SK-N-SH treated with all-trans-retinoic acid at 6 μM for 48 hours (cell line): ENCODE measurements at regions not wholly inside any gene's neighbourhood (a gene's known extent, or its start where the extent isn't known, plus 50 kb on each side); places are given as distances from the start of the nearest gene placed in this dataset.

Source experiments
- ARNTL ChIP-seq: fragments of 450-650 bp; formaldehyde crosslinking; IDR thresholded peaks from 2 replicates; pipeline ENCODE4 v1.5.0; 2020; ENCODE audit warnings: low read depth, mild to moderate bottlenecking, moderate library complexity, borderline replicate concordance
- TCF4 ChIP-seq: fragments of 250-450 bp; sonication (Bioruptor Pico); IDR thresholded peaks from 2 replicates; pipeline ENCODE4 v1.8.0; 2021; ENCODE audit warnings: mild to moderate bottlenecking, moderate library complexity, borderline replicate concordance
- ZFP3 ChIP-seq: fragments of 250-450 bp; sonication (Bioruptor Pico); IDR thresholded peaks from 2 replicates; pipeline ENCODE4 v1.5.0; 2020; ENCODE audit warnings: mild to moderate bottlenecking, moderate library complexity
- ZNF565 ChIP-seq: fragments of 450-650 bp; formaldehyde crosslinking; conservative IDR thresholded peaks from 2 replicates; pipeline ENCODE4 v1.5.0; 2020; ENCODE audit warnings: low read depth, mild to moderate bottlenecking, moderate library complexity
- ZNF70 ChIP-seq: fragments of 450-650 bp; formaldehyde crosslinking; IDR thresholded peaks from 2 replicates; pipeline ENCODE4 v1.5.0; 2020; ENCODE audit warnings: mild to moderate bottlenecking, moderate library complexity
- TF ChIP-seq, protein P1 (sequence below): fragments of 250-450 bp; sonication (Bioruptor Pico); IDR thresholded peaks from 2 replicates; pipeline ENCODE4 v1.8.0; 2020; ENCODE audit warnings: mild to moderate bottlenecking, moderate library complexity, borderline replicate concordance
- TF ChIP-seq, protein P2 (sequence below): fragments of 250-450 bp; sonication (Bioruptor Pico); IDR thresholded peaks from 2 replicates; pipeline ENCODE4 v1.5.1; 2020; ENCODE audit warnings: low read depth, mild to moderate bottlenecking, moderate library complexity

DNA sequence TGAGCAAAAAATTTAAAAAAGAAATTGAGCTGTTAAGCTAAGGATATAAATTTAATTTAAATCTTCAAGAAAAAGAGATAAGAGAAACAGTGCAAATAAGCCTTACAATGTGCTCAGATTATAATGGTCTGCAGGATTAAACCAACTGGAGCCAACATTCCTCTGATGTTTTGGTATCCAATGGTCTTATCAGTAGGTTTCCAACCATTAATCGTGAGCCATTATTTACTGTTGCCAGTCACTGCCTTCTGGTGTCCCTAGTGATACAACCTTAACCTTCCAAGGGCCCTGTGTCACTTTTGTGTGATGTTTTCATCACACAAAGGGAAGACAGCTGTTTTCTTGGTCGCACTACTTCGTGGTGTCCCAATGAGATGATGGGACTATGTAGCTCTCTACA is 134.5 kb upstream of the CTAGE1 start:
- TF ChIP-seq ARNTL (CRISPR knock-in tag): no peak
- TF ChIP-seq, protein P1, sequence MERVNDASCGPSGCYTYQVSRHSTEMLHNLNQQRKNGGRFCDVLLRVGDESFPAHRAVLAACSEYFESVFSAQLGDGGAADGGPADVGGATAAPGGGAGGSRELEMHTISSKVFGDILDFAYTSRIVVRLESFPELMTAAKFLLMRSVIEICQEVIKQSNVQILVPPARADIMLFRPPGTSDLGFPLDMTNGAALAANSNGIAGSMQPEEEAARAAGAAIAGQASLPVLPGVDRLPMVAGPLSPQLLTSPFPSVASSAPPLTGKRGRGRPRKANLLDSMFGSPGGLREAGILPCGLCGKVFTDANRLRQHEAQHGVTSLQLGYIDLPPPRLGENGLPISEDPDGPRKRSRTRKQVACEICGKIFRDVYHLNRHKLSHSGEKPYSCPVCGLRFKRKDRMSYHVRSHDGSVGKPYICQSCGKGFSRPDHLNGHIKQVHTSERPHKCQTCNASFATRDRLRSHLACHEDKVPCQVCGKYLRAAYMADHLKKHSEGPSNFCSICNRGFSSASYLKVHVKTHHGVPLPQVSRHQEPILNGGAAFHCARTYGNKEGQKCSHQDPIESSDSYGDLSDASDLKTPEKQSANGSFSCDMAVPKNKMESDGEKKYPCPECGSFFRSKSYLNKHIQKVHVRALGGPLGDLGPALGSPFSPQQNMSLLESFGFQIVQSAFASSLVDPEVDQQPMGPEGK (CRISPR knock-in tag): no peak
- TF ChIP-seq, protein P2, sequence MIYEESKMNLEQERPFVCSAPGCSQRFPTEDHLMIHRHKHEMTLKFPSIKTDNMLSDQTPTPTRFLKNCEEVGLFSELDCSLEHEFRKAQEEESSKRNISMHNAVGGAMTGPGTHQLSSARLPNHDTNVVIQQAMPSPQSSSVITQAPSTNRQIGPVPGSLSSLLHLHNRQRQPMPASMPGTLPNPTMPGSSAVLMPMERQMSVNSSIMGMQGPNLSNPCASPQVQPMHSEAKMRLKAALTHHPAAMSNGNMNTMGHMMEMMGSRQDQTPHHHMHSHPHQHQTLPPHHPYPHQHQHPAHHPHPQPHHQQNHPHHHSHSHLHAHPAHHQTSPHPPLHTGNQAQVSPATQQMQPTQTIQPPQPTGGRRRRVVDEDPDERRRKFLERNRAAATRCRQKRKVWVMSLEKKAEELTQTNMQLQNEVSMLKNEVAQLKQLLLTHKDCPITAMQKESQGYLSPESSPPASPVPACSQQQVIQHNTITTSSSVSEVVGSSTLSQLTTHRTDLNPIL (CRISPR knock-in tag): no peak
- TF ChIP-seq ZNF565 (CRISPR knock-in tag): no peak
- TF ChIP-seq ZFP3 (CRISPR knock-in tag): no peak
- TF ChIP-seq ZNF70 (CRISPR knock-in tag): no peak
- no peak for TF ChIP-seq TCF4 (CRISPR knock-in tag)
